Duodenal mucosa (tissue), 2 donors: ENCODE measurements at regions not wholly inside any gene's neighbourhood (a gene's known extent, or its start where the extent isn't known, plus 50 kb on each side); places are given as distances from the start of the nearest gene placed in this dataset.

ENCODE experiments used
- H3K27ac ChIP-seq: one replicate; pipeline ENCODE4 v1.7.0; 2013; ENCODE audit warnings: low read depth, low read length
- H3K27me3 ChIP-seq, 2 donors: one replicate each; pipeline ENCODE4 v1.7.0; 2013; ENCODE audit warnings: low read length in 2 of 2, control low read depth in 1 of 2; ENCODE audit not compliant: insufficient read depth in 2 of 2, control insufficient read depth in 1 of 2
- H3K36me3 ChIP-seq, 2 donors: one replicate each; pipeline ENCODE4 v1.7.0; 2013; ENCODE audit warnings: low read length in 2 of 2, control low read depth in 1 of 2; ENCODE audit not compliant: insufficient read depth in 2 of 2, control insufficient read depth in 1 of 2
- H3K4me1 ChIP-seq, 2 donors: one replicate each; pipeline ENCODE4 v1.7.0; 2013; ENCODE audit warnings: low read length in 2 of 2, control low read depth in 1 of 2; ENCODE audit not compliant: insufficient read depth in 2 of 2, control insufficient read depth in 1 of 2
- H3K4me3 ChIP-seq, 2 donors: one replicate each; pipeline ENCODE4 v1.7.0; 2013; ENCODE audit warnings: low read length in 2 of 2, low read depth in 1 of 2
- H3K9ac ChIP-seq, 2 donors: one replicate each; pipeline ENCODE4 v1.7.0; 2013; ENCODE audit warnings: low read length in 2 of 2, low read depth in 1 of 2
- H3K9me3 ChIP-seq, 2 donors: one replicate each; pipeline ENCODE4 v1.7.0; 2013; ENCODE audit warnings: low read length in 2 of 2, control low read depth in 1 of 2; ENCODE audit not compliant: control insufficient read depth in 1 of 2

GRCh38 chr2:155218292-155218924 lies 519.9 kb downstream of the KCNJ3 start:
- no peaks in the 10 kb centered on the region for H3K4me1 ChIP-seq

GRCh38 chr2:155215037-155215707 lies 516.7 kb downstream of the KCNJ3 start:
- H3K4me3 ChIP-seq, result no peak overlapping the region
- H3K9me3 ChIP-seq, result no peaks in the 10 kb centered on the region
- no peaks in the 10 kb centered on the region for H3K36me3 ChIP-seq
- no peaks in the 10 kb centered on the region for H3K27me3 ChIP-seq
- H3K4me1 ChIP-seq, result no peaks in the 10 kb centered on the region
- no peak overlapping the region for H3K9ac ChIP-seq
- no peak overlapping the region for H3K27ac ChIP-seq

More at GRCh38 chr2:155218292-155218924, 519.9 kb downstream of the KCNJ3 start:
- Histone ChIP-seq H3K9me3 (no peaks in the 10 kb centered on the region), H3K4me3 (no peak overlapping the region), H3K36me3 (no peaks in the 10 kb centered on the region), H3K9ac (no peak overlapping the region), H3K27ac (no peak overlapping the region), H3K27me3 (no peaks in the 10 kb centered on the region)

- Histone ChIP-seq H3K4me3 (no peak overlapping the region), H3K27me3 (no peaks in the 10 kb centered on the region), H3K9ac (no peak overlapping the region), H3K36me3 (no peaks in the 10 kb centered on the region), H3K9me3 (no peaks in the 10 kb centered on the region), H3K27ac (no peak overlapping the region), H3K4me1 (no peaks in the 10 kb centered on the region)
Measured at GRCh38 chr2:155209696-155210450, 511.4 kb downstream of the KCNJ3 start.

DNA sequence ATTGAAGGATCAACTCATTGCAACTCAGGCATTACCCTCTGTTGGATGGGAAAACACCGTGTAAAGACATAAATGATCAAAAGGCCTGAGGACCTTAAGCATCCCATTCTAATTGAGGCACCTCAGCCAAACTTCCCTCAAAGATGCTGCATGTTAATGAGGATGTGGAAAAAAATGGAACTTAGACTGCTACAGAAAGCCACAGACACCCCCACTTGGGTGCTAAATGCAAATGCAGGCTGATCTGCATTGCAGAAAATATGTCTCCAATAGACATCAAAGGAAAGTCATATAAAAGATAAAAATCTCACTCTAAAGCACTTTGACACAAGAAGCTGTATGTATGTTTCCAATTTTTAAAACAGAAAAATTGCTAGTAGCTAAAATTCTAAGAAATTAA lies 504.7 kb downstream of the KCNJ3 start:
- H3K9ac ChIP-seq, result no peak overlapping the region

GRCh38 chr2:155200753-155201152 lies 502.3 kb downstream of the KCNJ3 start:
- Histone ChIP-seq H3K9me3 (no peaks in the 10 kb centered on the region), H3K36me3 (no peaks in the 10 kb centered on the region), H3K9ac (no peak overlapping the region), H3K27ac (no peak overlapping the region), H3K27me3 (no peaks in the 10 kb centered on the region), H3K4me3 (no peak overlapping the region), H3K4me1 (no peaks in the 10 kb centered on the region)

More for the DNA sequence above, 504.7 kb downstream of the KCNJ3 start:
- no peak overlapping the region for H3K27ac ChIP-seq
- no peak overlapping the region for H3K4me3 ChIP-seq
- H3K36me3 ChIP-seq, result no peaks in the 10 kb centered on the region
- no peaks in the 10 kb centered on the region for H3K9me3 ChIP-seq
- no peaks in the 10 kb centered on the region for H3K27me3 ChIP-seq
- no peaks in the 10 kb centered on the region for H3K4me1 ChIP-seq

DNA sequence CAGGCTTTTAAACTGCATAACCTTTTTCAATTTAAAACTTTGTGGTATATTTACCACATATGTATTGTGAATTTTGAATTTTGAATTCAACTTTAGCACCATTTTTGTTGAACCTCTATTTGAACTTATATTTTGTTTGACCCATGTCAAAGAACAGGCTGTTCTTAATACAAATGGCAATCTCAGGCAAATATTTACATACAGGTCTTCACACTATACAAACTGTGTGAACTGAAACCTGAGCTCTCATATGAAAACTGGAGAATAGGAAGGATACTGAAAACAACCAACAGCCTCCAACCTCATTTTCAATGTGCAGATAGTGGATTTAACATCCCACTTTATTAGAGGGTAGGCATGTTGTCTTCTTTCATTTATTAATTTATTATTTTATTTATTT lies 491.8 kb downstream of the KCNJ3 start:
- no peaks in the 10 kb centered on the region for H3K4me1 ChIP-seq
- no peak overlapping the region for H3K27ac ChIP-seq
- H3K36me3 ChIP-seq, result no peaks in the 10 kb centered on the region
- no peaks in the 10 kb centered on the region for H3K9me3 ChIP-seq
- H3K9ac ChIP-seq, result no peak overlapping the region
- H3K4me3 ChIP-seq, result no peak overlapping the region
- H3K27me3 ChIP-seq, result no peaks in the 10 kb centered on the region

DNA sequence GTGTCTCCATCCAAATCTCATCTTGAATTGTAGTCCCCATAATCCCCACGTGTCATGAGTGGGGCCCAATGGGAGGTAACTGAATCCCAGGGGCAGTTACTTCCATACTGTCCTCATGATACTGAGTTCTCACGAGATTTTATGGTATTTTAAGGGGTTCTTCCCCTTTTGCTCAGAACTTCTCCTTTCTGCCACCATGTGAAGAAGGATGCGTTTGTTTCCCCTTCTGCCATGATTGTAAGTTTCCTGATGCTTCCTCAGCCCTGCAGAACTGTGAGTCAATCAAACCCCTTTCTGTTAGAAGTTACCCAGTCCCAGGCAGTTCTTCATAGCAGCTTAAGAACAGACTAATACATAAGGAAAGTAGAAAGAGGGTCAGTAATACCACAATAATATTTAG lies 480.4 kb downstream of the KCNJ3 start:
- Histone ChIP-seq H3K9me3 (no peaks in the 10 kb centered on the region), H3K4me1 (no peaks in the 10 kb centered on the region), H3K9ac (no peak overlapping the region), H3K4me3 (no peak overlapping the region), H3K36me3 (no peaks in the 10 kb centered on the region), H3K27me3 (no peaks in the 10 kb centered on the region), H3K27ac (no peak overlapping the region)

GRCh38 chr2:155176345-155176744 lies 477.9 kb downstream of the KCNJ3 start:
- H3K27ac ChIP-seq, result no peak overlapping the region
- H3K9me3 ChIP-seq, result no peaks in the 10 kb centered on the region
- no peak overlapping the region for H3K4me3 ChIP-seq
- no peaks in the 10 kb centered on the region for H3K27me3 ChIP-seq
- H3K36me3 ChIP-seq, result no peaks in the 10 kb centered on the region
- H3K4me1 ChIP-seq, result no peaks in the 10 kb centered on the region
- H3K9ac ChIP-seq, result no peak overlapping the region

- no peaks in the 10 kb centered on the region for H3K36me3 ChIP-seq
- H3K4me1 ChIP-seq, result no peaks in the 10 kb centered on the region
- H3K27ac ChIP-seq, result no peak overlapping the region
Measured at GRCh38 chr2:155169317-155169716, 470.8 kb downstream of the KCNJ3 start.

DNA sequence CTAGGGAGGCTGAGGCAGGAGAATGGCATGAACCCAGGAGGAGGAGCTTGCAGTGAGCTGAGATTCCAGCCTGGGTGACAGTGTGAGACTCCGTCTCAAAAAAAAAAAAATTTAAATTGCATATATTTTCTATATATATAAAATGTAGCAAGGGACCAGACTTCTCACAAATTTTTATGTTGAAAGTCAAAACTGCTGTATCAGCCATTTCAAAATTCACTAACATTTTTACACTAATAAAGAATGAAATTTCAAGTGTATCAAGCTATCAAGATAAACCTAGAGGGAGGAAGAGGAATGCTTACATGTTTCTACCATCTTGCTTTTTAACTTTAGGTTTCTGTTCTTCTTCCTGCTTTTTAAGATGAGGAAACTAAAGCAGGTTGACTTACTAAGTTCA lies 464.0 kb downstream of the KCNJ3 start:
- Histone ChIP-seq H3K4me3 (no peak overlapping the region), H3K36me3 (no peaks in the 10 kb centered on the region), H3K9me3 (no peaks in the 10 kb centered on the region), H3K27ac (no peak overlapping the region), H3K4me1 (no peaks in the 10 kb centered on the region), H3K9ac (no peak overlapping the region), H3K27me3 (no peaks in the 10 kb centered on the region)

More at GRCh38 chr2:155169317-155169716, 470.8 kb downstream of the KCNJ3 start:
- Histone ChIP-seq H3K9me3 (no peaks in the 10 kb centered on the region), H3K4me3 (no peak overlapping the region), H3K27me3 (no peaks in the 10 kb centered on the region), H3K9ac (no peak overlapping the region)
